HG03175 (cell line): ENCODE measurements at regions not wholly inside any gene's neighbourhood (a gene's known extent, or its start where the extent isn't known, plus 50 kb on each side); places are given as distances from the start of the nearest gene placed in this dataset.
"Not testable (repeated sequence)": the region's sequence is repeated elsewhere in the genome, so short reads cannot be mapped to it uniquely, and the experiment has no call there.

Experiments used
- ATAC-seq: cut with Tn5 transposase; IDR thresholded peaks from one replicate; pipeline ENCODE4 v1.9.1; 2021; ENCODE audit warnings: mild to moderate bottlenecking, moderate library complexity; ENCODE audit not compliant: unreplicated experiment

DNA sequence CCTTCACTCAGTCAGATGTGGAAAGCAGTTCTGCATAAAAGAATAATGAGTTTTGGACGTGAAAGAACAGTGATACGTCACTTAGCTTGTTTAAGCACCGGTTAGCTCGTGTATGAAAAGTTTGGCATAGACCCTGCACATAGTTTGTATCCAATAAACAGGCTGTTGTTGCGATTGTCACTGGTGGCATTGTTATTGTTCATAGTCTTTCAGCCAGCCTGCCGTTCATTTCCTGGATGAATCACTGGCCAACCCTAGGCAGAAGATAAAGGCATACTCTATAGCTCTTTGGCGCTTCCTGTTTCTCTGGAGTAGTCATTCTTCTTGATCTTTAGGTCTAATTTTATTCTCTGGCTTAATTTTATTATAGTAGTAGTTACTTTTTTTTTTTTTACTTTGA lies 57.8 kb upstream of the ANKRD30A start:
- ATAC-seq = no peak

DNA sequence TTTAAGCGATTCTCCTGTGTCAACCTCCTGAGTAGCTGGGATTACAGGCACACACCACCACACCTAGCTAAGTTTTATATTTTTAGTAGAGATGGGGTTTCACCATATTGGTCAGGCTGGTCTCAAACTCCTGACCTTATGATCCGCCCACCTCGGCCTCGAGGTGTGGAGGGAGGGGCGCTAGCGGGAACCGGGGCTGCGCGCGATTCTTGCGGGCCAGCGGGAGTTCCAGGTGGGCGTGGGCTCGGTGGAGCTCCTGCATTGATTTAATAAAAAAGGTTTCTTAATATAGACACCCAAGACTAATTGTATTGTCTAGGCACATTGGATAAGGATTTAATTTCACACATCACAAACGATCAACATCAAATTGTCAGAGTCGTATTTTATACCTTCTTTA lies 63.1 kb upstream of the ANKRD30A start:
- ATAC-seq = not testable (repeated sequence)

DNA sequence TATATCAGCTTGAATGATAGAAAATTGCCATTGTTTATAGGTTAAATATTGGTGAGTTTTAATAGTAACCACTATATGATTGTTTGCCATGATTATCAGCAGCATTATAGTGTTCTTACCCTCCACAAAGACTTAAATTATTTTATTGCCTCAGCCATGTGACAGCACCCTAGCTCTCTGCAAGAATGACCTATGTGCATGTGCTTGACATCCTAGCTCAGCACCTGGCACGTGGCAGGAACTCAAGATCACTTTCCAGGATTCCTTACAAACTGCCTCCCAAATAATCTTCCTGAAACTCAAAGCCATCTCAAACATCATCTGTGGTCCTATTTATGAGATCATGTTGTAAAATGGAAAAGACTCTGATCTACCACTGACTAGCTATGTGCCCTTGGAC lies 68.1 kb upstream of the ANKRD30A start:
- no peak for ATAC-seq

DNA sequence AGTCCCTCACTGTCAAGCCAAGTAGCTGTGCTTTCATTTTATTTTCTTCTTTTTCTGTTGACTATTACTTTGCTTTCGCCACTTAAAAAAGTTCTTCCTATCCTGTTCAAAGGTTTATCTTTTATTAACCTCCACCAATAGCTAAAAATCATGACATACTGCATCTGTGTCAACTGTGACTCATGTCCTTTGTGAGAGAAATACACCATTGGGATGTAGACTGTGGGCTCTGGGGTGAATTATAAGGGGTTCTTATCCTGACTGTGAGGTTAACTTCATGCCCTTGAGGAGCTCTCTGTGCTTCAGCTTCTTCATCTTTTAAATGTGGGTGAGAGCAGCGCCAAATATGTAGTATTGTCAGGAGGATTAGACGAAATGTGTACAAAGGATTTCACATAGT lies 71.9 kb upstream of the ANKRD30A start:
- ATAC-seq = no peak

DNA sequence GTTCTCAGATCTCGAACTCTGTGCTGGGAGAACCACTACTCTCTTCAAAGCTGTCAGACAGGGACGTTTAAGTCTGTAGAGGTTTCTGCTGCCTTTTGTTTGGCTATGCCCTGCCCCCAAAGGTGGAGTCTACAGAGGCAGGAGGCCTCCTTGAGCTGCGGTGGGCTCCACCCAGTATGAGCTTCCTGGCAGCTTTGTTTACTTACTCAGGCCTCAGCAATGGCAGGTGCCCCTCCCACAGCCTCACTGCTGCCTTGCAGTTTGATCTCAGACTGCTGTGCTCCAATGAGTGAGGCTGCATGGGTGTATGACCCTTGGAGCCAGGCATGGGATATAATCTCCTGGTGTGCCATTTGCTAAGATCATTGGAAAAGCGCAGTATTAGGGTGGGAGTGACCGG lies 75.4 kb upstream of the ANKRD30A start:
- not testable (repeated sequence) for ATAC-seq

DNA sequence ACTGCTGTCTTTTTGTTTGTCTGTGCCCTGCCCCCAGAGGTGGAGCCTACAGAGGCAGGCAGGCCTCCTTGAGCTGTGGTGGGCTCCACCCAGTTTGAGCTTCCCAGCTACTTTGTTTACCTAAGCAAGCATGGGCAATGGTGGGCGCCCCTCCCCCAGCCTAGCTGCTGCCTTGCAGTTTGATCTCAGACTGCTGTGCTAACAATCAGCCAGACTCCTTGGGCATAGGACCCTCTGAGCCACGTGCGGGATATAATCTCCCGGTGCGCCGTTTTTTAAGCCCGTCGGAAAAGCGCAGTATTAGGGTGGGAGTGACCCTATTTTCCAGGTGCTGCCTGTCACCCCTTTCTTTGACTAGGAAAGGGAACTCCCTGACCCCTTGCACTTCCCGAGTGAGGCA lies 81.1 kb upstream of the ANKRD30A start:
- ATAC-seq = not testable (repeated sequence)

DNA sequence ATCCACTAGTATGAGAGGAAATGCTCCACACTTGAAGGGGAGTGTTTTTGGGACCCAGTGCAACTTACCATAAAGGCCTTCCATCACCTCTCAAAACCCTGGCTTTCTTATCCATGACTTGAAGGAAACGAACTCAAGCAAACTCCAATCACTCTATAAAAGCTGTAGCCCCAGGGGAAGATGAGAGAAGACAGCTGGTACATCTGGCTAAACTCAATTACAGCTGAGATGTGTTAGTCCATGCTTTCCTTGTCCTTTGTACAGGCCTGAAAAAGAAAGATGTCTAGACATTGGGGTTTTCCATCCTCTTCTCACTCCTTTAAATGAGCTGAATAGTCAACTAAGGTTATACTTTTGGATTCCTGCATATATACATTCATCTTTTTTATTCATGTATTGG lies 89.5 kb upstream of the ANKRD30A start:
- no peak for ATAC-seq

DNA sequence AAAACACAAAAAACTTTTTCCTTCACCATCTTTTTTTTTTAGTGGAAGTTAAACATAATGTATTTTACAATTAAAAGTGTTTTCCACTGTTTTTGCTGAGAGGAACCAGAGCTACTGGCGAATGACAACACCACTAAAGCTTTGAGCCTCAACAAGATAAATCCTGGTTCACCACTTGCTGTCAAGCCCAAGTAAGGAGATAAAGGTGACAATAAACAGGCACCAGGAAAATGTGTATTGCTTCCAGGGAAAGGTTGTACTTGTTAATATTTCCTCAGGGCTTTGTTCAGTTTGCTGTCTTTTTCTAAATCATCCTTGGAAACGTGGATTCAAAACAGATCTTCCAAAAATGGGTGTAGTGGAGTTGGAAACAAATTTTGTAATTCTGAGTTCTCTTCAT lies 109.9 kb upstream of the ANKRD30A start:
- ATAC-seq = no peak

DNA sequence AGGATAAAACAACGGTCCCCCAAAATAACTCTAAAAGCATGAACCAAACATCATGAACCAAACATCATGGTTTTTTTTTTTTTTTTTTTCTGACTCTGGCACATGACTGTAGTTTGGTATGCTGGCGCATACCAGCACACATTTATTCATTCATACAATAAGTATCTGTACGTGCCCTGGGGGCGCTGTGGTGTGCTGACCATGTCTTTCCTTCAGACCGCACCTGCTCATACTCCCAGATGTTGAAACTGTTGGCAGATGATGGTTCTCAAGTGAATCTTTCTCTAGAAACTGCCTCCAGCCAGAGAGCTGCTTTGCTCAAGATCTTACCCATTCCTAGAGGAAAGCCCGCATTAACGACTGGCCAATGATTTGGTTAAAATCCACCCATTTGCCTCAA lies 114.7 kb upstream of the ANKRD30A start:
- no peak for ATAC-seq

DNA sequence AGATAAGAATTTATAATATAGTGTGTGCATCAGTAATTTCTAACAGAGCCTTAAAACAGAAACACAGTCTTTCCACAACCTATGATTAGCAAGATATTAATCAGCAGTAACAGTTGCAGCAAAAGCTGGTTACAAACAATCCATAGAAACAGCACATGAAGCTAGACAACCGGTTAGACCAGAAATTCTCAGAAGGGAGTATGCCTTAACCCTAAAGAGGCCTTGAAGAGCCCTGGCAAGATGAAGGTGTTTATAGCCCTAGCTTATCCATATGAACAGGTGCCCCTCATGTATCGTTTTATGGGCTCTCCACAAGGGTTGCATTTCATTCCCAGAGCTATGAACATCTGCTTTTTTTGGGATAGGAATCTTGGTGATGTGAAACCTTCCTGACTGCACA lies 117.1 kb upstream of the ANKRD30A start:
- ATAC-seq = not testable (repeated sequence)

DNA sequence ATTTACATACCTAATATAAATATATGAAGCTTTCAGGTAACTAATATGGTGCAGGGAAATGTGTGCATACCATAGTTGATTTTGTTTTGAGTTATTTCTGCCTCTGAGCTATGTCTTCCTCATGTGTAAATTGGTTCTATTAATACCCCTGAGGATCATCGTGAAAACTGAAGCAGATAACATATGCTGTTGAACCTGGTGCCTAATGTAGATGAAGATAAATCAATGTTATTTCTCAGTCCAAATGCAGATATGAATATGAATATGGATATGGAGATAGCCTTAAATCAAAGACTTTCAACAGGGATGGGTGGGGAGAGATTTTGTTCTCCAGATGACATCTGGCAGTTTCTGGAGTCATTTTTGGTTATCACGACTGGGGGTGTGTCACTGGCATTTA lies 122.3 kb upstream of the ANKRD30A start:
- no peak for ATAC-seq

DNA sequence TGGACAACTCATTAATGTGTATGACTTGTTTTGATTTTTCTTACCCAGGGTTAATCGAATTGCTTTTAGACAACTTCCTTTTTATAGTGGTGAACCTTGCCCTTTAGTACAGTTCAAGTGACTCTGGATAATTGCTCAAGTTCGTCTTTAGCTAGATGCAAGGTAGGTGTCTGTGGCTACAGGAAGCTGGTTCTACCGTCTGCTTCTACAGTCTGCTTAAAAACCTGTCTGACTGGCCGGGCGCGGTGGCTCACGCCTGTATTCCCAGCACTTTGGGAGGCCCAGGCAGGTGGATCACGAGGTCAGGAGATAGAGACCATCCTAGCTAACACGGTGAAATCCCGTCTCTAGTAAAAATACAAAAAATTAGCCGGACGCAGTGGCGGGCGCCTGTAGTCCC lies 129.6 kb upstream of the ANKRD30A start:
- not testable (repeated sequence) for ATAC-seq

DNA sequence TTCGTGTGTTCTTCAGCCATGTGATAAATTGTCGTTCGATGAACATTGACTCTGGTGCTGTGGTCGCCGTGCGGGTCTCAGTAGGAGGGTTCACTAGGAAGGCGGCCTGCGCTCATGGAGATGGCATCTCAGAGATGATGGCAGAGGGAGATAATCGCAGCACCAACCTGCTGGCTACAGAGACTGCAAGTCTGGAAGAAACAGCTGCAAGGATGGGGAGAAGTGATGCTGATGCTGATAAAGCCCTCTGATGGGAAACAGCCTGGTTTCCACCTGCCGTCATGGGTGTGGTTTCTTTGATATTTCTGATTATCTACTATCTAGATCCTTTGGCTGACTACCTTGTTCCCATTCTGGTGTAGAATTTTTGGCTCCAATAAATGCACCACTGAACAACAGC lies 130.5 kb upstream of the ANKRD30A start:
- no peak for ATAC-seq

DNA sequence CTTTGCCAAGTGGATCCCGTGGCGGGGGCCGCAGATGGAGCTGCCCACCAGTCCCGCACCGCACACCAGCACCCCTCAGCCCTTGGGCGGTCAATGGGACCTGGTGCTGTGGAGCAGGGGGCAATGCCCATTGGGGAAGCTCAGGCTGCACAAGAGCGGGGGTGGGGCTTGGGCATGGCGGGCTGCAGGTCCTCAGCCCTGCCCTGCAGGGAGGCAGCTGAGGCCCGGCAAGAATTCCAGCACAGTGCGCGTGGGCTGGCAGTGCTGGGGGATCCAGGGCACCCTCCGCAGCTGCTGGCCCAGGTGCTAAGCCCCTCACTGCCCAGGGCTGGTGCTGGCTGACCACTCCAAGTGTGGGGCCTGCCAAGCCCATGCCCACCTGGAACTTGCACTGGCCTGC lies 136.2 kb upstream of the ANKRD30A start:
- ATAC-seq = no peak

DNA sequence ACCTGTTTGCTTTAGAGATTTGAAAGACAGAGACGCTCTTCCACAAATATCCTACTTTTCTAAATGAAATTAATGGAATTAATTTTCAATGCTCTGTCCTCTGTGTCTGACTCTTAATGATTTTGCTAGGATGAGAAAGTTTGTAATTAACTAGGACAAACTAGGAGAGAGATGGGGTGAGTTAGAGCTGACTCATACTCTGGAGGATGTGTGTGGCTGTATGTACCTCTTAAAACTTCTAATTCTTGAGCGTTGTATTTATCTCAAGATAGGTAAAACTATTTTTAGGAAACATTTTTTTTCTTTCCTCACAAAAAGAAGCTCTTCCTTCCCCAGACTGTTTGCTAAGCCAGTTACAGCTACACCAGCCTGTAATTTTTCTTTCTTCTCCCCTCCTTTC lies 178.8 kb upstream of the ANKRD30A start:
- ATAC-seq = no peak

DNA sequence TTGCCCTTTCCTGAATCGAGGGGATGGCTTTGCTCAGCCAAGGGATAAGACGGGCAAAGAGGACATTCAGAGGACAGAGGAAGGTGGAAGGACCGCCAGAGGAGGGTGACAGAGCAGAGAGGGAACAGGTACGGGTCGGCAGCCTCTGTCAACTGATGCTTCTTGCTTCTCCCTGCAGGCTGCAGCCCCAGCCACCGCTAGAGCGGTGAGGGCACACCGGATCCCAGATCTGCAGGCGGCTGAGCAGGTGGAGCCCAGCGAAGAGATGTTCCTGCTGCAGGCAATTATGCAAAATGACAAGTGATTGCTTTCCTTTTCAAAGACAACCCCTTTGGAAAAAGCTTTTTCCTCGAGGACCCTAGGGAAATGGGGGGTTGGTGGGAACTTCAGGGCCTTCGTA lies 181.9 kb upstream of the ANKRD30A start:
- no peak for ATAC-seq

DNA sequence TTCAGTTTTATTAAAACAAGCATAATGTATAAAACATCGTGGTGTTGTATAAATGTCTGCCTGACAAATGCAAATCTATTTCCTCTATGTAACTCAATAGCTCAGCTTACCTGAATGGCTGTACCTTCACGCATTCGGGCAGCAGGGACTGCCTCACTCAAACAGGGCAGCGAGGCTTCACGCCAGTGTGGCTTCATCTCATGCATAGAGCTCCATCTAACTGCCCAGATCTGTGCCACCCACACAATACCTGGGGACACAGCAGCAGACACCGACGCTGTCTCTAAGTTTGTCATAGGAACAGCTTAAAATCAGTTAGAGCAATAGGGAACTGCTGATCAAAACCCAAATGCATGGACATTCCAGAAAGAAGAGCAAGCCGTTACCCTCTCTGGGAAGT lies 182.8 kb upstream of the ANKRD30A start:
- no peak for ATAC-seq

DNA sequence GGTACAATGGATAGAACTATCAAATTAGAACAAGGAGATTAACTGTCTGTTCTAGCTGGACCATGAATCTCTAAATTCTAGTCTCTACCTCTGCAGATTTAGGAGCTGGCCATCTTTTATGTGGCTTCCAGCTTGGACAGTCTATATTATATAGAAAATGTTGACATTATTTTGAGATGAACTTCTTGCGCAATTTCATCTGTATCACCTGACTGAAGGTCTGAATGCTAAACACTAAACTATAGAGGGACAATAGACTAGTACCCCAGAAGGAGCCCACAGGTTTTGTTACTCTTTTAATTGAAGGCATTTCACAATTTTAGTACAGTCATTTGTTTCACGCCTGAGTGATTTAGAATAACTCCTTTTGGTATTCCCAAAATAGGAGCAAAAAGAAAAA lies 222.4 kb upstream of the ANKRD30A start:
- no peak for ATAC-seq

DNA sequence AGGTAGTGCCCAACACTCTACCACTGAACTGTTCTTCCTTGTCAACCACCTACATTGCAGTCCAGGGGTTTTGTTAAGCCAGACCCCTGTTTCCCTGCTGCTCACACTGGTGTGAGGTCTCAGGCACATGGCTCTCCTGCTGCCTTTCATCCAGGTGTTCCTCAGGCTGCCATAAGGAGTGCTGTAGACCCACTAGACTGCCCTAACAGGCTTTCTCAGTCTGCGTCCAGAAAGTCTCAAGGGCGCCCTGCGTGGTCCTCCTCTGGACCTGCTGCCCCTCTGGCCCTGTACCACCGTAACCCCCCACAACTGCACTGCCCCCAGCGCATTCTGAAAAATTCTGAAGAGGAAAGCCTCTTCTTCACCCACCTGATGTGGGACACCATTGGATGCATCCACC lies 225.7 kb upstream of the ANKRD30A start:
- no peak for ATAC-seq

DNA sequence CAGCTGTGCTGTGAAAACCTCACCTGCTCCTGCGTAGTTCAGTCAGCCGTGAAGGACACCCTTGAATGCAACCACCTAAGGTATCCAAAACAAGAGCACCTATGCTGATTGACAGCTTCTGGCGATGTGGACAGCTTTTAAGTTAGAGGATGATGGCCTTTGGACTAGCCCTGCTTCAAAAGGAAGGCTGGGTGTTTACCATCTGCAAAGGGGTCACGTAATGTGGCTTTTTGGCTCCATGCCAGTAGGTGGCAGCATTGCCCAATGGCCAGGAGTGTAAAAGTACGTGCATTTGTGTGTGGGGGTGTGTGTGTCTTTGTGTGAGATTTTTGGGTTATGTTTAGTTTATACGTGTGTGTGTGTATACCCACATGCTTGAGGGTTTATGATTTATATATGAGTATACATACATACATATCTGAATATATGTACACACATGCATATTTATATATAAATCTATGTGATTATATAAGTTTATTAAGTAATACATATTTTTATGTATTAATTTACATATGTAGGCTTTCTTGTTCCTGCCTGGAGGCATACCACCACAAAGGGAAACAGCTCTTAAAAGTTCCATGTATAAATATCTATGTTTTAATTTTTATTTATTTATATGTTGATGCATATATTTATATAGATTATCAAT lies 236.3 kb upstream of the ANKRD30A start:
- peak; percentile 69 for ATAC-seq

DNA sequence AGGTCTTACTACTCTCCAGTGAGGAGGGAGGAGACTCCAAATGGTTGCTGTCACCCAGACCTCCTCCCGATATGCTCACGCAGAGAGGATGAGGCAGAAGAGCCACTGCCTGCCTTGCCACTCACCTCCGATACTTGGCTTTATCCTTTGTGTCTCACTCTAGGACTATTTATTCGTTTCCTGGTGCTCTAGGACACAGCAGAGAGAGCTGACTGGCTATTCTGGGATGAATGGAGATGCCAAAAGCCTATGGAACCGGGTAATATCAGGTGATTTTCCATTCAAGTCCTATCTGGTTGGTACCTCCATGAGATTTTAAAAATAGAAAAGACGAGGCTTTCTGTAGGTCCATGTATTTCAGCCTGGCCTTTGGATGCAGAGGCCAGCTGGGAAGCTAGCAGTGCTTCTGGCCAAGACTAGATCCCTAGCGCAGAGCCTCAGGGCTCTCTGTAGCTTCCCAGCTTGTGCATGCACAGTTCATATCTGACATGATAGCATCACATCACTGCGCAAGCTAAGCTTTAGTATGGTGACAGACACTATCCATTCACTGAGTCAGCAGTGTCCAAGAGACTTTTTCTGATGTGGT lies 239.0 kb upstream of the ANKRD30A start:
- no peak for ATAC-seq

DNA sequence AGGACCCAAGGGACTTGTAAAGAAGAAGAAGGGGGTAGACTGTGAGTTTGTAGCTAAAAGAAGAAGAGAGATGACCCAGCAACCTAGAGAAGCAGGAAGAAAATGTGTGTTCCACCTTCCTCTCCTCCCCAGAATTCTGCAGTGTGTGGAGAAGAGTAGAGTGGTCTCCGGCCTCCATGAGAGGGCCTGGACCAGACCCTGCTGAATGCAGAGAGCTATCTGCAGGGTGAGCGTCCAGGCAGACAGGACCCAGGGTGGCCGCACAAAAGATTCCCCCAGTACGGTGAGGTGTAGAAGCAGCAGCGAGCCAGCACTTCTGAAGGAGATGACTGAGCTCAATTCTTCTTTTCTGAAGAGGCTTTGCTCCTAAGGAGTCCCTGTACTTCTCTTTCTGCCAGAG lies 239.7 kb upstream of the ANKRD30A start:
- no peak for ATAC-seq

DNA sequence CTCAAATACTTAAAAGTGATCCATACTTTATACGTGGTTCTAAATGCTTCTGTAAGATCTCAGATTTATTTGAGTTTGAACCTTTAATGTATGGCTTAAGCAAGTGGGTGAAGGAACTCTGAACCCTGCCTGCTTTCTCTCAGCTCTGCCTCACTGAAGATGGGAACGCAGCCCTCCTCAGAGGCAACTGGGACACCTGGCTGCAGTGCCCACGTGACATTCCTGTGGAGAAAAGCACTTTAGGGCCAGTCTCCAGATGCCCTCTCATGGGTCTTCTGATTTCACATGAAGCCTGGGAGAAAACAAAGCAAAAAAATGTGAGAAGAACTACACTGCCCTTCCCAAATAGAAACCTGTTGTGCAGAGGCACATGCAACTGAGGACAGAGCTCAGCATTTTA lies 242.6 kb upstream of the ANKRD30A start:
- ATAC-seq = no peak
